GM19035 (cell line): ENCODE measurements at regions not wholly inside any gene's neighbourhood (a gene's known extent, or its start where the extent isn't known, plus 50 kb on each side); places are given as distances from the start of the nearest gene placed in this dataset.
"Not testable (repeated sequence)": the region's sequence is repeated elsewhere in the genome, so short reads cannot be mapped to it uniquely, and the experiment has no call there.

Source experiments
- ATAC-seq: cut with Tn5 transposase; IDR thresholded peaks from one replicate; pipeline ENCODE4 v1.9.1; 2021; ENCODE audit not compliant: unreplicated experiment

DNA sequence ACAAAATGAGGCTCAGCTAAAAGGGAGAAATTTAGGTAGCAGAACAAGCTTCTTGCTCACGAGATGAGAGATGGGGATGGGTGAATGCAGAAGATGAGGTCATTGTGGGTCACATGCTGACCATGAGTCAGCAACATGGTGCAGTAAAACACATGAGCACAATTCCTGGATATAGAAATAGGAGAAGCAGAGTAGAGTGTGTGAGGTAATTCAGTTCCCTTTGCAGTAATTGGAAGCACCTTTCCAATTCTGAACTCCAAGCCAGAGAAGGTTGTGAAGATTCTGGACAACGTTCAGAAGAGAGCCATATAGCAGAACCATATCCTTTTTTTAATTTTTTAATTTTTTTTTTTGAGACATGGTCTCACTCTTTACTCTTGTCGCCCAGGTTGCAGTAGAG is 62.0 kb upstream of the LMNTD1 start:
- no peak for ATAC-seq

DNA sequence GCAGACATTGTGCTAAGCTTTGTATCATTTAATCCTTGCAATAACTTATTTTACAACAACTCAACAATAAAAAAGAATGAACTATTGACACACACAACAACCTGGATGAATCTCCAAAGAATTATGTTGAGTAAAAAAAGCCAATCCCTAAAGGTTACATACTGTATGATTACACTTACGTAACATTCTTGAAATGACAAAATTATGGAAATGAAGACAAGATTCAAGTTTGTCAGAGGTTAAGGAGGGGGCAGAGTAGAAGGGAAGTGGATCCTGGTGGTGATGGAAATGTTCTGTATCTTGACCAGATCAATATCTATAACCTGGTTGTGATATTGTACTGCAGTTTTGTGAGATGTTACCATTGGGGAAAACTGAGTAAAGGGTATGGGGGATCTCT is 63.2 kb upstream of the LMNTD1 start:
- ATAC-seq, result no peak

DNA sequence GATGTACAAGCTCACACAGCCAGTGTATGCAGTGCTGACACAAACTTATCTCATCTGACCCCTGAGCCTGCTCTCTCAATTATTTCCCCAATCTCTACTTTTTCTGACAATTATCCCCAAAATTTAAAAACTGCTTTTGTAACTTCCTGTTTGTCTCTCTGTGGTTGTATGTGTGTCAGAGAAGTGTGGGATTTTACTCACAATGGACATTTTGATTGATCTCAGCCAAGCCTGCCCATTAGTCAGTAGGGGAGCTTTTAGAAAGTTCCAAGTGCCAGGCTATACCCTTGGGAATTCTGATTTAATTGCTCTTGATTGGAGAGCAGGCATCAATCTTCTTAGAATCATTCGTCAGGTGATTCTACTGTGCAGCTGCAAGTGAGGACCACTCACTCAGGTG is 64.9 kb upstream of the LMNTD1 start:
- ATAC-seq, result no peak

DNA sequence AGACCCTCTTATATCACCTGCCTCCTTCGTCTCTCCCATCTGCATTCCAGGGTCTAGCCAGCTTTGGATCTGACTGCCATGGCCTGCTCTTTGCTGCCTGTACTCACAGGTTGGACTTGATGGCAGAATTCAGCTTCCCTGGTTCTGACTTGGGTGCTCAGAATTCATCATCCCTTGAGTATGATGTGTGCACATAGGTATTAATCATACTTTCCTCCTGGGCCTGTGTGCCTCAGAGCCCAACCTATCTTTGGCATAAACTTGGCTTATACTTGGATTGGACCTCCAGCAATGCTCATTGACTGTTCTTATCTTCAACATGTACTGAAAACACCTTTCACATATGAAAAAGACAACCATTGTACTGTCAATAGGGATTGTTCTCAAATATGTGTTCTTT is 70.7 kb upstream of the LMNTD1 start:
- no peak for ATAC-seq

DNA sequence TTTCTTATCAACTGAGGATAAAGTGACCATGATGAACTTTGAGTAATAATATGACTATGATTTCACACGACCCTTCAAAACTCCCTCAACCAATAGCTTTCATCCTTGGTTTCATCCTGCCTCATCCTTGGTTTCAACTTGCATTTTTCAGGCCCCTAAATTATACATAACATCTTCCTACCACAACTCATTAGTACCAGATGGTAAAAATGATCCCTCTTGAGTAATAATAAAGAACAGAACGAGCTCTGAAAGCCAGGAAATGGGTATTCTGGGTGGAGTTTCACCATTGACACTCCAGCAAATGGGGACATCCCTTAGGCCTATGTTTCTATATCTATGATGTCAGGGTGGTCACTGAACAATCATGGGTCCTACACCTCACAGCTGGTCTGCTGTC is 72.1 kb upstream of the LMNTD1 start:
- no peak for ATAC-seq

DNA sequence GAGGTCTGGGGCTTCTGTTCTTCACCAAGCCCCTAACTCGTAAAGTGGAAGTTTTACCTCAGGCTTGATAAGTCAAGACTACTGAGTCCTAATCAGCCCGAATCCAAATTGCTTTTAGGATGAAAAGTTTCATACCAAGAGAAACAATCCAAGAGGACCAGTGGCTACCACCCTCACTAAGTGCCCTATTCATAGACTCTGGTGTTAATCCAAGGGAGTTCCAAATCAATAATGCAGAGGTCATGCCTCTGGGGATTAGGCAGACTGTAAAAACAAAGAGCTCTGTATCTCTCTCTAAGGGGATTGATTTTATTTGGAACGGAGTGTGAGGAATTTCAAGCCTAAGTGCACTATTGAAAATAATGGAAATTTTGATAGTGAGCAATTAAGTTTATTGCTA is 76.3 kb upstream of the LMNTD1 start:
- ATAC-seq, result no peak

DNA sequence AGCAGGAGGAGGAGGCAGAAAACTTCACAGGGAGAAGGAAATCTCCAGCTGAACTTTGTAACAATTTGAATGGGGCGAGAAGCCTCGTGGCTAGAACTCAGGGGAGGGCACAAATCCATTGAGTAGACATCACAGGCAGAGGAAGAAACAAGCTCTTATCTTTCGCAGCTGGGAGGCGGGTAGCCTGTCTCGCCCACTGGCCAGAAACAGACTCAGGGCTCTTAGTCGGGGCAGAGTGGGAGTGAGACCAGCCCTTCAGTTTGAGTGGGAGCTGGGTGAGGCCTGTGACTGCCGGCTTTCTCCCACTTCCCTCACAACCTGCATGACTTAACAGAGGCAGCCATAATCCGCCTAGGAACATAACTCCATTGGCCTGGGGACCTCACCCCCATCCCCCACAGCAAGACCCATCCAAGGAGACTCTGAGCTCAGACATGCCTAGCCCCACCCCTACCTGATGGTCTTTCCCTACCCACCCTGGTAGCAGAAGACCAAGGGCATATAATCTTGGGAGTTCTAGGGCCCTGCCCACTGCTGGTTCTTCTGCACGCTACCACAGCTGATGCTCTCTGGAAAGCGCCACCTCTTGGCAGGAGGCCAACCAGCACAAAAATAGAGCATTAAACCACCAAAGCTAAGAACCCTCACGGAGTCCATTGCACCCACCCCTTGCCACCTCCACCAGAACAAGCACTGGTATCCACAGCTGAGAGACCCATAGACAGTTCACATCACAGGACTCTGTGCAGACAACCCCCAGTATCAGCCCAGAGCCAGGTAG is 77.8 kb upstream of the LMNTD1 start:
- ATAC-seq, result not testable (repeated sequence)

DNA sequence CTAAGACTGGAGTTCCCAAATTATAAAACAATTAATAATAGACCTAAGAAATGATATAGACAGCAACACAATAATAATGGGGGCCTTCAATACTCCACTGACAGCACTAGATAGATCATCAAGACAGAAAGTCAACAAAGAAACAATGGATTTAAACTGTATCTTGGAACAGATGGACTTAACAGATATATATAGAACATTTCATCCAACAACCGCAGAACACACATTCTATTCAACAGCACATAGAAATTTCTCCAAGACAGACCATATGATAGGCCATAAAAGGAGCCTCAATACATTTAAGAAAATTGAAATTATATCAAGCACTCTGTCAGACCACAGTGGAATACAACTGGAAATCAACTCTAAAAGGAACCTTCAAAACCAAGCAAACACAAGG is 80.1 kb upstream of the LMNTD1 start:
- ATAC-seq, result not testable (repeated sequence)

DNA sequence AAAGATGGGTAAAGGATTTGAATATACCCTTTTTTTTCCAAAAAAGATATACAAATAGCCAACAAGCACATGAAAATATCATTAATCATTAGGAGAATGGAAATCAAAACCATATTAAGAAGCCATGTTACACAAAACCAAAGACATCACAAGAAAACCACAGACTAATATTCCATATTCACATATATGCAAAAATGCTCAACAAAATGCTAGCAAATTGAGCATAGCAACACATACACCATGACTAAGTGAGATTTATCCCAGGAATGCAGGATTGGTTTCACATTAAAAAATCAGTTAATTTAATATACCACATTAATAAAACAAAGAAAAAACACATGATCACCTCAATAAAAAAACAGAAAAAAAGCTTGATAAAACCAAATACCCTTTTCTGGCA is 84.7 kb upstream of the LMNTD1 start:
- ATAC-seq, result no peak

DNA sequence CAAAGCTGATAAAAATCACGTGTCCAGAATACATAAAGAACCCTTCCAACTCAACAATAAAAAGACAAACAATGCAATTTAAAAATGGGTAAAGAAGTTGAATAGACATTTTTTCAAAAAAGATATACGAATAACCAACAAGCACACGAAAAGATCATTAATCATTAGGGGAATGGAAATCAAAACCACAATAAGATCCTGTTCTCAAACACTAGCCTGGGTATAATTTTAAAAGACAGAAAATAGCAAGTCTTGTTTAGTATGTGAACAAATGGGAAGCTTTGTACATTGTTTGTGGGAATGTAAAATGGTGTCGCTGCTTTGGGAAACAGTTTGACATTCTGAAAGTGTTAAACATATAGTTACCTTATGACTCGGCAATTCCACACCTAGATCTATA is 86.3 kb upstream of the LMNTD1 start:
- no peak for ATAC-seq

DNA sequence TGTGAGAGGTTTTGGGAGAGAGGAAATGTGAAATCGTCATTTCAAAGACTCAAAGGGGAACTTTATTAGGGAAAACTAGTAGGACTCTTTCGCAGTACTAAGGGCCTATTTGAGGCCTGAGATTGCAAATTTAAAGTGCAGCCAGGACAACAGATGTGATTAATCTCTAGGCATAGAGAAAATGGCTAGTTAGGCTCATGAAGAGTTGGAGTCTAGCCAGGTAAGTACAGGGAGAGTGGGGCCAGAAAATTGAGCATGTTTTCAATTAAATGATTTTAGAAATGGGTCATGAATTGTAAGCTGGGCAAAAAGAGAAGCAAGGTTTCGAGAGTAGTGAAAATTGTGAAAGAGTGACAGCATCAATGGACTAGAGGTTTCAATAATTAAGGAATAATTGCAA is 91.9 kb upstream of the LMNTD1 start:
- ATAC-seq, result no peak

DNA sequence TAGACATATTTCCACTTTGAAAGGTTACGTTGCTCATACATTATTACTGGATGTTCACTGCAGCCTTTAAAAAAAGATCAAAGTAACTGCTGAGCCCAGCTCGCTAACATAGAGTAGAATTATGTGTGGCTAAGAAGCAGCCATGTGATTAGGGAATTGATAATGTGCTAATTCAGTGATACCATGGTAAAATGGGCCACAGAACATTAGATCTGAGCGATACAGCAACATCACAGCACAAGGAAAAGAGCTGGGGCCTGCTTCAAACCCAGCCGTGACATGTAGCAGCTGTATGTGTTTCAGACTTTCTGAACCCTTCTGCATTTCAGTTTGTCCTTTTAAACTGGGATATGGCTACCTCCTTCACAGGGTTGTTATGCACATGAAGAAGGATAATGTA is 92.3 kb upstream of the LMNTD1 start:
- ATAC-seq, result no peak

DNA sequence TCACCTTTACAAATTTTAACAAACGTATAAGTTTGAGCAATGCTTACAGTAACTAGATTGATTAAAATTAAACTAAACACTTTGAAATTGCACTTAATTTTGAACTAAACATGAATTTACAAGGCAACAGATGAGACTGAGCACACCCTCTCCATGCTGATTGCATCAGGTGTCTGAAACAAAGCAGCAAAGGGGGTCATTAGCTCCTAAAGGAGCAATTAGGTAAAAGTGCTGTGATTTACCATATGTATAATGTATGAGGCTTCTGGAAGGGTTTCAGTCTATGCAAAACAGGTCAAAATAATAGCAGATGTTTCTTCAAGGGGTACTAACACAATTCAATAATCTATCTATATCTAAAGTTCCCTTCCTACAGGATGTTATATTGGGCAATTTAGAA is 98.8 kb upstream of the LMNTD1 start:
- no peak for ATAC-seq

DNA sequence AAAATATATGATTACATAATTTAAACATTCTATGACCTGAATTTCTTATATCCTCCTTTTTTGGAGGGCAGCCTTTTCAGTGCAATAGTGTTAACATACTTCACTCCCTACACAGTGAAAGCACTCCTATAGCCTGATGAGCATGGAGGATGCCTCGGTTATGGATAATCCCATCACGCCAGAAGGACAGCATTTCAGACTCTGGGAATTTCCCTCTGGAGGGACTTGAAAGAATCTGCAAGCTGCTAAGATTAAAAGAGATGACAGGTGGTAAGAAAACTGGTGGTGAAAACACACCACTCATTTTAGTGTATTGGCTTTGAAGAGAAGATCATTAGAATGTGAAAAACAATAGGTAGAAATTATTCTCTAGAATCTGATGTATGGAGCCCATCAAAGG is 99.3 kb upstream of the LMNTD1 start:
- no peak for ATAC-seq

DNA sequence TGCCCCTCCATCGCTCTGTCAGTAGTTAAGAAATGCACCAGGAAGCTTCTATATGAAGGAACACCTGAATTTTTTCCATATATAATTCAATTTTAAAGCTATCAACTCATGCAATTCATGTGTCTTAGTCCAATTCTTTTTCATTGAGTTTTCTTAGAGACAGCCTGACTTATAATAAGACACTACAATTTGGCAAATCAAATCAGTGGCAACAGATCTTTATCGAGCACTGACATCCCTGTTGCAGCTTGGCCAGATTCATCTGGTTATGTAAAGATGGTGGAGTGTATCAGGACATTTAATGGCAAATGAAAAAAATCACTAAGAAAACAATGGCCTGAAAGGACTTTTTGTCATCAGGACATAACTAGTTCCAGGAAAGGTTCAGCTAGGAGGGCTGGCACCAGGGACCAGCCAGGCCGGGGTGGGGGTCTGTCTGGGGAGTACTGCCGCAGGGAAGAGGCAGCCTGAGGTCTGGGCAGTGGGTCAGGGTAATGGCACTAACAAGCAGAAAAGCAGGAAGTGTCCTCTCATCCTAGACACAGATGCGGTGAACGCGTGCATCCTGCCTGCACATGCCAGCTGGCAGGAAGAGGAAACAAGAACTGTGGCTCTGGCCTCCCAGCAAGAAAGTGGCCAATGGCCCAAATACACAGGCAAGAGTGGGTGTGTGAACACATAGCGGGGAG is 100.5 kb upstream of the LMNTD1 start:
- ATAC-seq, result no peak

DNA sequence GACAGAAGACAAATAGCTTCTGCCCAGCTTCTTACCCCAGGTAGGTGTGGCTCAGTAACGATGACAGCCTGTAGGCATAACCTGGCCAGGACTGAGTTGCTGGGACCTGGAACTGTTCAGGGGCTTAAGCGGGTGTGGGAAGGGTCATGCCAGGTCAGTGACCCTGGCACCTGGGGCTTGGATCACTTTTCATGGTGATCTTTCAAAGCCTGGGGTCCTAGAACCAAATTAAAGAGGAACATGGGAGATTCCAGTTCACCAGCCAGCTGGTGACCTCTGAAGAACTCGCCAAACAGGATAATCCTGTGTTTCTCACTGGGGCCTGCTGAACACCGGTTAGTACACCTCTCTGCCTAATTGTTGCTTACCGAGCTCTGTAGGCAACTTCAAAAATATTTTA is 102.6 kb upstream of the LMNTD1 start:
- ATAC-seq, result no peak

DNA sequence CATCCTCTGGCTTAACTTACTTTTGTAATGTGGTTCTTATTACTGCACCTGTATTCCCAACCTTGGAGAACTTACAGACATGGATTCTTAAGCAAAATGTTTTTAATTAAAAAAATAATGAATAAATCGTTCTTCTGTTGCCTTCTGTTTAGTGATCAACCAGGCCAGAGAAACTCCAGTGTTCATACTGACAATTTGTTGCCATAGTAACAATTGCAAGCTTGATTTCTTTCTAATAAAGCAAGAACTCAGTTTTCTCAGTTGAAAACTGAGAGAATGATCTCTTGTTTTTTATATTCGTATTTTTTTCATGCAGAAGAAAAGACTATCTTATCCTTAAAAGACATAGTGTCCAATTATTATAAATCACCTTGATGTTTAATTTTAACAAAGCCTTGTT is 106.5 kb upstream of the LMNTD1 start:
- ATAC-seq, result no peak

DNA sequence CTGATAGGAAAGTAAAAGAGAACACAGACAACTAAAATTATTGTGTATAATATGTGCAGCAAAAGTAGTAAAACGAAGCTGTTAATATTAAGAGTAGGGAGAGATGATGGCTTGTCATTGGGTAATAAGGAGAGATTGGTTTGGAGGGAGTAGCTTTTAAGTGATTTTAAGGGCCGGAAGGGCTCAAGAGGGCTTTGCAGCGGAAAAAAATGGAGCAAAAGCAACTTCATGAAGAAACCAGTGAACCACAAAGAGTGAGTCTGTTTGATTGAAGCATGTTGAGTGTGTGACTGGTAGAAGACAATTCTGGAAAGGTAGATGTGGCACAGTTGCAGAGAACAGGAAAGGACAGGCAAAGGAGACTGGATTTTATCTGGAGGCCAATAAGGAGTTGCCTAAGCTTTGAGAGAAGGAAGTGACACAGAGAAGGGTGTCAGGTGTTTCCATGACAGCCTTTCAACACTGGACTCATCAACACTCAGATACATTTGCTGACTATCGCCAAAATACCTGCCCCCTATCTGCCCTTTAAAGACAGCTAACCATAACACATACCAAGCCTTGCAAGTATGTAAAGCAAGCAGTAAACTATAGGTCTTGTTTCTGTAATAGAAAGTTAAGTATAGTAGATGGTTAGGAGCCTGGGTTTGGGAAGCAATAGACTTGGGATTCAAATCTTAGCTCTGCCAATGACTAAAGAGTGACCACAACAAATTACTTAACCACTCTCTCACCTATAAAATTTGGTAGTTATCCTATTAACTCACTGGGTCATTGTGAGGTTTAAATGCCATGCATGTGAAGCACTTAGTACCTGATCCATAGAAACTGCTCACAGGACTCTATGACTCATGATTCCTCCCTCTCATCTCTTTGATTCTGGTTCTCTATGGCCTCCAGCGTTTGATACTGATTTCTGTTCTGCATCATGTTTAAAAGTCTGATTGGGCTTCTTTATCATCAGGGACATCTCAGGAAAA is 117.3 kb upstream of the LMNTD1 start:
- ATAC-seq, result no peak

DNA sequence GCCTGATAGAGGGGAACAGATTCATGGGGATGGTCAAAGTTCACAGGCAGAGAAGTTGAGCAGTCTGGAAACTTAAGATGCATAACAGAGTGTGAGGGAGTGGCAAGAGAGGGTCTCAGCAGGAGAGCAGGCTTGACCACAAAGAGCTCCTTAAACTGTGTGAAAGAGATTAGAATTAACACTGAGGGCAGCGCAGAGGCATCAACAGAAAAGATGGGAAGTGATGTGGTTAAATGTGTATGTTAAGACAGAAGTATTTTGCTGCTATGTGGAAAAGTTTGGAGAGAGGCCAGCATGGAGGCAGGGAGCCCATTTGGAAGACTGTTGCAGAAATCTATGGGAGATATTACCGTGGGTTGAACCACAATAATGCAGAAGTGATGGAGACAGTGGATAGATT is 122.7 kb upstream of the LMNTD1 start:
- ATAC-seq, result no peak

DNA sequence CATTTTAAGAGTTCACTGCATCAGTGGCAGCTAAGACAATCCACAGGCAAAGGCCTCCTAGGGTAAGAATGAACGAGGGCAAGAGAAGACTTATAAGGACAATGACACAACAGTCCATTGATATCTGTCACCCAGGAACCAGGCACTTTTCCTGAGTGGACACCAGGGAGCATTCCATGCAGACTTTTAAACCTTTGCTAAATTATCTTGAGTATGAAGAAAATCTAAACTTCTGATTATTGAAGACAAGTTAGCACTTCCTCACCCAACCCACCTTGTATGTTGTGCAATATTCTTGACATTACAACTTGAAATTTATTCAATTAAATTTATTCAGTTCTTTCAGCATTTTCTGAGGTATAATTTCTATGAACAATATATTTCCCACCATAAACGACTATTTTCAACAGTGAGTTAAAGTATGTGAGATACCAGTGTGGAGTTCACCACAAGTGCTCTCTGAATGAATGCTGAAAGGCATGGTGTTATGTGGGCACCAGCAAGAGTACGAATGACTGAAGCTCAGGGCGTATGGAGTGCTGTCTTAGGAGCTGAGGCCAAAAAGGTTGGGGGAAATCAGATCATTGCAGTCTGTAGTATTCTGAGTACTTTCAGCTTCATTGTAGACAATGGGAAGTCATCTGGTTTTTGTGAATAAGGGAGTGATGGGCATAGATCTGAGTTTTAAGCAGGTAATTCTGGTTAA is 124.3 kb upstream of the LMNTD1 start:
- ATAC-seq, result no peak

DNA sequence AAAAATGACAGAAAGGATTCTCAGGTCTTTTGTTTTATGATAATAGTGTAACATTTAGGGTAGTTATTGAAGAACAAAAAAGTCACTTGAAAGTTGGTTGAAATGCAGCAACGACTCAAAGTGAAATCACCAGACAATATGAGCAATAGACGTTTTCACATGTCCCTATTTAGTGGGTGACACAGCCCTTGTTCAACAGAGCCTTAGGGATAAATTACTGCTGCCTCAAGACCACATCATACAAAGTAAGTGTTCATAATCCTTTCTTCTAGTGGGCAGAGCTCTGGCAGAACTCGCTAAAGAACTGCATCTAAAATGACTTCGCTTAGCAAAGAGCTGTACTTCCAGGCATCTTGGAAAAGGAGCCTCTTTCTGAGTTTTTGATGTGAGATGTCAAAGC is 128.5 kb upstream of the LMNTD1 start:
- ATAC-seq, result no peak
